ENCODE measurements at regions not wholly inside any gene's neighbourhood (a gene's known extent, or its start where the extent isn't known, plus 50 kb on each side); places are given as distances from the start of the nearest gene placed in this dataset.

DNA sequence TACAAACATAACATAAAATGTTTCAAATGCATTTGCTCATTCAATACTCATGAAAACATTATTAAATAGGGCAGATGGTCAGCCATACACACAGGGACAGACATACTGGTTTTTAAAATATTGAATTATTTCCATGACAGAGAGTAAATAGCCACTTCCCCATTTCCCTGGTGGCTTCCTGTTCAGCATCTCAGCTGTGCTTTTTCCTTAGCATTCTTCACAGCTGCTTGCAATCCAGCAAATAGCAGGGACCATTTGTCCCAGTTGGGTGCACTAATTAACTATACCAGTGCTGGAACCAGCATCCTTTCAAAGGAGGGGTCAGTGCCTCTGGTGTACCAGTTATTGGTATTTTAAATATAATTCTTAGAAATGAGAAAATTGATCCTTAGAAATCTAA is 964.7 kb downstream of the RAB28 start:
- TF ChIP-seq, protein P1, sequence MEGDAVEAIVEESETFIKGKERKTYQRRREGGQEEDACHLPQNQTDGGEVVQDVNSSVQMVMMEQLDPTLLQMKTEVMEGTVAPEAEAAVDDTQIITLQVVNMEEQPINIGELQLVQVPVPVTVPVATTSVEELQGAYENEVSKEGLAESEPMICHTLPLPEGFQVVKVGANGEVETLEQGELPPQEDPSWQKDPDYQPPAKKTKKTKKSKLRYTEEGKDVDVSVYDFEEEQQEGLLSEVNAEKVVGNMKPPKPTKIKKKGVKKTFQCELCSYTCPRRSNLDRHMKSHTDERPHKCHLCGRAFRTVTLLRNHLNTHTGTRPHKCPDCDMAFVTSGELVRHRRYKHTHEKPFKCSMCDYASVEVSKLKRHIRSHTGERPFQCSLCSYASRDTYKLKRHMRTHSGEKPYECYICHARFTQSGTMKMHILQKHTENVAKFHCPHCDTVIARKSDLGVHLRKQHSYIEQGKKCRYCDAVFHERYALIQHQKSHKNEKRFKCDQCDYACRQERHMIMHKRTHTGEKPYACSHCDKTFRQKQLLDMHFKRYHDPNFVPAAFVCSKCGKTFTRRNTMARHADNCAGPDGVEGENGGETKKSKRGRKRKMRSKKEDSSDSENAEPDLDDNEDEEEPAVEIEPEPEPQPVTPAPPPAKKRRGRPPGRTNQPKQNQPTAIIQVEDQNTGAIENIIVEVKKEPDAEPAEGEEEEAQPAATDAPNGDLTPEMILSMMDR (IDR thresholded peaks at IDR 0.05), result no peak
- no peak for TF ChIP-seq POLR2A (IDR thresholded peaks at IDR 0.05)
- TF ChIP-seq EP300 (IDR thresholded peaks at IDR 0.05; ENCODE audit: low read depth), result no peak

All from transverse colon (tissue), 3 donors.